Astrocyte (in vitro differentiated cells and primary cell): ENCODE measurements at regions not wholly inside any gene's neighbourhood (a gene's known extent, or its start where the extent isn't known, plus 50 kb on each side); places are given as distances from the start of the nearest gene placed in this dataset.

Experiments
- DNase-seq: peaks from one replicate; pipeline ENCODE4 v3.0.0-alpha.2; 2010; ENCODE audit warnings: low read depth
- FAIRE-seq: peaks from 2 replicates; lab custom pipeline; 2011; peaks lifted over from hg19 to GRCh38; lab: Jason Lieb, UNC
- H2AFZ ChIP-seq: 2 replicates; pipeline ENCODE4 v1.6.0; 2012; ENCODE audit warnings: low read depth, low read length, inconsistent platforms
- H3K27ac ChIP-seq: 2 replicates; pipeline ENCODE4 v1.5.1; 2011; ENCODE audit warnings: low read depth, low read length, inconsistent platforms
- H3K27me3 ChIP-seq: 2 replicates; pipeline ENCODE4 v1.6.0; 2011; ENCODE audit warnings: low read length, inconsistent platforms; ENCODE audit not compliant: insufficient read depth
- H3K36me3 ChIP-seq: 2 replicates; pipeline ENCODE4 v1.5.1; 2011; ENCODE audit warnings: low read length, inconsistent platforms; ENCODE audit not compliant: insufficient read depth
- H3K4me1 ChIP-seq: 2 replicates; pipeline ENCODE4 v1.5.1; 2011; ENCODE audit warnings: low read length, inconsistent platforms; ENCODE audit not compliant: insufficient read depth
- H3K4me2 ChIP-seq: 2 replicates; pipeline ENCODE4 v1.6.0; 2012; ENCODE audit warnings: low read length, inconsistent platforms
- H3K4me3 ChIP-seq: 2 replicates; pipeline ENCODE4 v1.5.1; 2011; ENCODE audit warnings: low read depth, mild to moderate bottlenecking, low read length, inconsistent platforms; ENCODE audit not compliant: insufficient read depth
- H3K79me2 ChIP-seq: 2 replicates; pipeline ENCODE4 v1.6.0; 2012; ENCODE audit warnings: mild to moderate bottlenecking, low read length, inconsistent platforms; ENCODE audit not compliant: insufficient read depth
- H3K9ac ChIP-seq: 2 replicates; pipeline ENCODE4 v1.6.0; 2012; ENCODE audit warnings: mild to moderate bottlenecking, low read length, inconsistent platforms
- H3K9me3 ChIP-seq: 2 replicates; pipeline ENCODE4 v1.5.1; 2012; ENCODE audit warnings: low read depth, mild to moderate bottlenecking, low read length, inconsistent platforms; ENCODE audit not compliant: insufficient read depth
- H4K20me1 ChIP-seq: 2 replicates; pipeline ENCODE4 v1.6.0; 2012; ENCODE audit warnings: low read length, inconsistent platforms; ENCODE audit not compliant: insufficient read depth
- H3K27ac Mint-ChIP-seq: one replicate; pipeline ENCODE4 v1.8.0; 2021; ENCODE audit warnings: mild to moderate bottlenecking, mixed read lengths; ENCODE audit not compliant: unreplicated experiment
- H3K27me3 Mint-ChIP-seq: one replicate; pipeline ENCODE4 v1.8.0; 2021; ENCODE audit warnings: low read depth, mixed read lengths; ENCODE audit not compliant: unreplicated experiment
- H3K36me3 Mint-ChIP-seq: one replicate; pipeline ENCODE4 v1.8.0; 2021; ENCODE audit warnings: low read depth, mixed read lengths; ENCODE audit not compliant: unreplicated experiment
- H3K4me1 Mint-ChIP-seq: one replicate; pipeline ENCODE4 v1.8.0; 2021; ENCODE audit warnings: low read depth, mixed read lengths; ENCODE audit not compliant: unreplicated experiment
- H3K4me3 Mint-ChIP-seq: one replicate; pipeline ENCODE4 v1.8.0; 2021; ENCODE audit warnings: mild to moderate bottlenecking, moderate library complexity, mixed read lengths; ENCODE audit not compliant: unreplicated experiment
- H3K9me3 Mint-ChIP-seq: one replicate; pipeline ENCODE4 v1.8.0; 2021; ENCODE audit warnings: mild to moderate bottlenecking, mixed read lengths; ENCODE audit not compliant: unreplicated experiment
- CTCF ChIP-seq: IDR thresholded peaks from 2 replicates; pipeline ENCODE4 v1.5.1; 2011; ENCODE audit warnings: low read depth, mild to moderate bottlenecking, inconsistent platforms, low read length, moderate library complexity; ENCODE audit not compliant: insufficient read depth
- EZH2 ChIP-seq: IDR thresholded peaks from 2 replicates; pipeline ENCODE4 v1.6.1; 2012; ENCODE audit warnings: mild to moderate bottlenecking, low read length, inconsistent platforms; ENCODE audit not compliant: insufficient read depth

GRCh38 chr19:31074199-31075125, 274.8 kb downstream of the TSHZ3 start:
- TF ChIP-seq EZH2, result no peak
- no peak for TF ChIP-seq CTCF

GRCh38 chr19:31073485-31074198, 275.6 kb downstream of the TSHZ3 start:
- Mint-ChIP-seq H3K27ac (no peak overlapping the region), H3K4me3 (no peak overlapping the region), H3K27me3 (peaks cover 13% of the 10 kb centered on the region), H3K4me1 (peaks cover 6% of the 10 kb centered on the region), H3K36me3 (no peaks in the 10 kb centered on the region), H3K9me3 (no peaks in the 10 kb centered on the region)
- Histone ChIP-seq H4K20me1 (no peaks in the 10 kb centered on the region), H3K4me3 (no peak overlapping the region), H3K27me3 (no peaks in the 10 kb centered on the region), H3K36me3 (no peaks in the 10 kb centered on the region), H3K4me1 (no peaks in the 10 kb centered on the region), H2AFZ (peak overlapping the region; percentile 9), H3K9ac (no peak overlapping the region), H3K79me2 (no peaks in the 10 kb centered on the region), H3K9me3 (no peaks in the 10 kb centered on the region), H3K4me2 (peak overlapping the region; percentile 30), H3K27ac (no peak overlapping the region)
- FAIRE-seq (no peak), DNase-seq (no peak)
- TF ChIP-seq CTCF (no peak), EZH2 (no peak)

More at GRCh38 chr19:31074199-31075125, 274.8 kb downstream of the TSHZ3 start:
- H3K27ac Mint-ChIP-seq, result no peak overlapping the region
- no peaks in the 10 kb centered on the region for H3K27me3 ChIP-seq
- H3K4me1 Mint-ChIP-seq, result peaks cover 6% of the 10 kb centered on the region
- H3K36me3 Mint-ChIP-seq, result no peaks in the 10 kb centered on the region
- no peak for FAIRE-seq
- no peaks in the 10 kb centered on the region for H3K4me1 ChIP-seq
- no peaks in the 10 kb centered on the region for H4K20me1 ChIP-seq
- H2AFZ ChIP-seq, result peak overlapping the region; percentile 9
- H3K9me3 Mint-ChIP-seq, result peaks cover 2% of the 10 kb centered on the region
- H3K27ac ChIP-seq, result no peak overlapping the region
- no peaks in the 10 kb centered on the region for H3K9me3 ChIP-seq
- H3K27me3 Mint-ChIP-seq, result peaks cover 14% of the 10 kb centered on the region
- H3K4me3 ChIP-seq, result no peak overlapping the region
- H3K4me2 ChIP-seq, result peak overlapping the region; percentile 30
- no peak for DNase-seq
- H3K36me3 ChIP-seq, result no peaks in the 10 kb centered on the region
- no peak overlapping the region for H3K9ac ChIP-seq
- no peak overlapping the region for H3K4me3 Mint-ChIP-seq
- H3K79me2 ChIP-seq, result no peaks in the 10 kb centered on the region
